ENCODE measurements at regions not wholly inside any gene's neighbourhood (a gene's known extent, or its start where the extent isn't known, plus 50 kb on each side); places are given as distances from the start of the nearest gene placed in this dataset.

DNA sequence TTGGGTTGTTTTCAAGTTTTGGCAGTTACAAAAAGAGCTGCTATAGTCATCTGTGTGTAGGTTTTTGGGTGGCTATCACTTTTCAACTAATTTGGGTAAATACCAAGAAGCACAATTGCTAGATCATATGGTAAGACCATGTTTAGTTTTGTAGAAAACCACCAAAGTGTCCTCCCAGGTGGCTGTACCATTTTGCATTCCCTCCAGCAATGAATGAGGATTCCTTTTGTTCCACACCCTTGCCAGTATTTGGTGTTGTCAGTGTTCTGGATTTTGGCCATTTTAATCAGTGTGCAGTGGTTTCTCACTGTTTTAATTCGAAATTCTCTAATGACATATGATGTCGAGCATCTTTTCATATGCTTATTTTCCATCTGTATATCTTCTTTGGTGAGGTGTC lies 457.5 kb upstream of the ARID1B start:
- TF ChIP-seq POLR2A (IDR thresholded peaks at IDR 0.05; ENCODE audit: low read length) (no peak), SMC3 (IDR thresholded peaks at IDR 0.05) (no peak), ZC3H11A (IDR thresholded peaks at IDR 0.05) (no peak)

Measured in A549 (cell line).